Gastroesophageal sphincter (tissue), 3 donors: ENCODE measurements at regions not wholly inside any gene's neighbourhood (a gene's known extent, or its start where the extent isn't known, plus 50 kb on each side); places are given as distances from the start of the nearest gene placed in this dataset.
A peak's percentile ranks its signal among the peaks of the same experiment; 100 is the strongest.

Source experiments
- EP300 ChIP-seq: sonication (generic); formaldehyde crosslinking; IDR thresholded peaks from one replicate; pipeline ENCODE4 v1.6.1; 2017; ENCODE audit warnings: antibody characterized with exemption, mild to moderate bottlenecking
- POLR2A ChIP-seq, 2 donors: fragments of 450-650 bp; IDR thresholded peaks; one replicate each; pipeline ENCODE4 v1.6.1; 2017; ENCODE audit warnings: antibody characterized with exemption in 2 of 2, mild to moderate bottlenecking in 2 of 2, moderate library complexity in 1 of 2
- TF ChIP-seq, protein P1 (sequence below), 4 experiments: fragments of 200-600 bp in 2 of 4; fragments of 450-650 bp in 2 of 4; sonication (generic) in 1 of 4; IDR thresholded peaks; one replicate each; pipeline ENCODE4 v1.5.1; 2017 to 2019; ENCODE audit warnings: antibody characterized with exemption in 4 of 4, mild to moderate bottlenecking in 2 of 4, moderate library complexity in 2 of 4

DNA sequence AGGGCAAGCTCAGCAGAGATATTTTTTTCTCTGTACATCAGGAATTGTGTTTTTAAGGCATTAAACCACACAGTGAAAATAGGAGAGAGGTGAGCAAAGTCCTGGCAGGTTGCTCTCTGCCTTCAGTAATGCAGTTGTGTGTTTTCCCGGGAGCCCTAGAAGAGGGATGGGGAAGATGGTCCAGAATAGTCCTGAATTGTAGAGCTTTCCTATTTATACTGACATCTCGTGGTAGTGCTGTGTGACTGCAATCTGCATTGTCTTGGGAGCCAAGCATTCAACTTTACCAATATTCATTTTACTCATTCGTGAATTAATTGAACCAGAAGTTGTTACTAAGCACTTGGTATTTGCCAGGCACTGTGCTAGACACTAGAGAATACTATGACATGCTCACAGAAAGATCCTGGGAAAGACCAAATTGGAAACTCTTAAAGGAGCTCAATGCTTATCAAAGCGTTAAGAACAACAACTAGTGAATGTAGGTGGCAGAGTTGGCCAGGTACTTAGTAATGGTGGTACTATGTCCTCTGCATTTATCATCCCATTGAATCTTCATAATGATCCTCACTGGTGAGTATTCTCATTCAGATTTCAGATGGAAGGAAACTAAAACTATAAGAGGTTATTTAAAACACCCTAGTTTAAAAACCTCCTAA is 214.6 kb downstream of the TRIB2 start:
- TF ChIP-seq POLR2A (IDR thresholded peaks at IDR 0.05) = no peak
- TF ChIP-seq, protein P1, sequence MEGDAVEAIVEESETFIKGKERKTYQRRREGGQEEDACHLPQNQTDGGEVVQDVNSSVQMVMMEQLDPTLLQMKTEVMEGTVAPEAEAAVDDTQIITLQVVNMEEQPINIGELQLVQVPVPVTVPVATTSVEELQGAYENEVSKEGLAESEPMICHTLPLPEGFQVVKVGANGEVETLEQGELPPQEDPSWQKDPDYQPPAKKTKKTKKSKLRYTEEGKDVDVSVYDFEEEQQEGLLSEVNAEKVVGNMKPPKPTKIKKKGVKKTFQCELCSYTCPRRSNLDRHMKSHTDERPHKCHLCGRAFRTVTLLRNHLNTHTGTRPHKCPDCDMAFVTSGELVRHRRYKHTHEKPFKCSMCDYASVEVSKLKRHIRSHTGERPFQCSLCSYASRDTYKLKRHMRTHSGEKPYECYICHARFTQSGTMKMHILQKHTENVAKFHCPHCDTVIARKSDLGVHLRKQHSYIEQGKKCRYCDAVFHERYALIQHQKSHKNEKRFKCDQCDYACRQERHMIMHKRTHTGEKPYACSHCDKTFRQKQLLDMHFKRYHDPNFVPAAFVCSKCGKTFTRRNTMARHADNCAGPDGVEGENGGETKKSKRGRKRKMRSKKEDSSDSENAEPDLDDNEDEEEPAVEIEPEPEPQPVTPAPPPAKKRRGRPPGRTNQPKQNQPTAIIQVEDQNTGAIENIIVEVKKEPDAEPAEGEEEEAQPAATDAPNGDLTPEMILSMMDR (IDR thresholded peaks at IDR 0.05) = peak; percentile 86 to 95 (median 91)
- no peak for TF ChIP-seq EP300
